ENCODE measurements at regions not wholly inside any gene's neighbourhood (a gene's known extent, or its start where the extent isn't known, plus 50 kb on each side); places are given as distances from the start of the nearest gene placed in this dataset.

DNA sequence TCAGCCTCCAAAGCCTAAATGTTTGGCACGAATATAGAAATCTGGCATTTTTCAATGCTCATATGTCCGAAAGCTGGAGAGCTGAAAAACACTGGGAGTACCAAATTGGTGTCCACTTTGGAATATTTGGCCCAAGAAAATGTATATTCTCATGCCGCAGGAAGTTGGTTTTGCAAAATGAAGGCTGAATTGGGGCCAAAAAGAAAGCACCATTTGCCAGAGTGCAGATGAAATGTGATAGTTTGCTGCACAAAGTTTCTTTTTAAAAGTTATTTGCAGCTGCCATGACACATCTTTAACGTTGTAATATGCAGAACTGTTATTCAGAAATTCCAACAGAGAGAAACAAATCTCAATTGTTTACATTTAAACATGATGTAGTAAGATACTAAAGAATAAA, 124.2 kb upstream of the LYPLAL1 start:
- H3K27ac ChIP-seq (ENCODE audit: low read depth, low read length) = no peak overlapping the region
- RAD21 ChIA-PET (ENCODE audit: low non-redundant PET in 1 of 2, low total read pairs in 2 of 2, uncharacterized antibody in 2 of 2, unreplicated experiment in 2 of 2) = no interaction called here
- no peaks in the 10 kb centered on the region for H3K36me3 ChIP-seq (ENCODE audit: control insufficient read depth in 1 of 2, insufficient read depth in 2 of 2, low read length in 2 of 2)
- BruUV-seq (replicated peaks) = no TSS peak
- H2AFZ ChIP-seq (ENCODE audit: low read depth, low read length, poor library complexity, severe bottlenecking) = no peak overlapping the region
- POLR2A ChIA-PET = no interaction called here
- H3K4me3 ChIP-seq (replicated peaks in 1 of 2; ENCODE audit: low read depth in 1 of 2, low read length in 2 of 2) = no peak overlapping the region
- no peaks in the 10 kb centered on the region for H3K9me3 ChIP-seq (ENCODE audit: control insufficient read depth in 1 of 2, insufficient read depth in 1 of 2, low read depth in 1 of 2, low read length in 2 of 2)
- DNase-seq (ENCODE audit: low read depth, low spot score) (no peak), ATAC-seq (no peak)
- H4K20me1 ChIP-seq (ENCODE audit: insufficient read depth) = no peaks in the 10 kb centered on the region
- no peak overlapping the region for H3K4me2 ChIP-seq (ENCODE audit: low read length)
- CTCF ChIA-PET = no interaction called here
- no peak overlapping the region for H3K9ac ChIP-seq (ENCODE audit: low read length)
- no peaks in the 10 kb centered on the region for H3K4me1 ChIP-seq (ENCODE audit: control insufficient read depth in 1 of 2, insufficient read depth in 2 of 2, low read length in 2 of 2)
- H3K9me2 ChIP-seq (ENCODE audit: insufficient read depth) = no peaks in the 10 kb centered on the region
- no peaks in the 10 kb centered on the region for H3K79me2 ChIP-seq (ENCODE audit: insufficient read depth, low read length)
- intact Hi-C loops (cut with micrococcal nuclease) = no loop called here
- TF ChIP-seq ZFX (IDR thresholded peaks at IDR 0.05) (no peak), ZBTB33 (IDR thresholded peaks at IDR 0.05; ENCODE audit: extremely low read depth, insufficient replicate concordance, low read length) (no peak), REST (IDR thresholded peaks at IDR 0.05; ENCODE audit: low read depth) (no peak), RAD21 (IDR thresholded peaks at IDR 0.05; ENCODE audit: low read depth) (no peak), FOSL1 (IDR thresholded peaks at IDR 0.05; ENCODE audit: low read depth) (no peak)
- TF ChIP-seq, protein P1, sequence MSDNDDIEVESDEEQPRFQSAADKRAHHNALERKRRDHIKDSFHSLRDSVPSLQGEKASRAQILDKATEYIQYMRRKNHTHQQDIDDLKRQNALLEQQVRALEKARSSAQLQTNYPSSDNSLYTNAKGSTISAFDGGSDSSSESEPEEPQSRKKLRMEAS (IDR thresholded peaks at IDR 0.05) = no peak
- no peaks in the 10 kb centered on the region for H3K27me3 ChIP-seq (ENCODE audit: insufficient read depth, low read length)
